ENCODE measurements at regions not wholly inside any gene's neighbourhood (a gene's known extent, or its start where the extent isn't known, plus 50 kb on each side); places are given as distances from the start of the nearest gene placed in this dataset.

DNA sequence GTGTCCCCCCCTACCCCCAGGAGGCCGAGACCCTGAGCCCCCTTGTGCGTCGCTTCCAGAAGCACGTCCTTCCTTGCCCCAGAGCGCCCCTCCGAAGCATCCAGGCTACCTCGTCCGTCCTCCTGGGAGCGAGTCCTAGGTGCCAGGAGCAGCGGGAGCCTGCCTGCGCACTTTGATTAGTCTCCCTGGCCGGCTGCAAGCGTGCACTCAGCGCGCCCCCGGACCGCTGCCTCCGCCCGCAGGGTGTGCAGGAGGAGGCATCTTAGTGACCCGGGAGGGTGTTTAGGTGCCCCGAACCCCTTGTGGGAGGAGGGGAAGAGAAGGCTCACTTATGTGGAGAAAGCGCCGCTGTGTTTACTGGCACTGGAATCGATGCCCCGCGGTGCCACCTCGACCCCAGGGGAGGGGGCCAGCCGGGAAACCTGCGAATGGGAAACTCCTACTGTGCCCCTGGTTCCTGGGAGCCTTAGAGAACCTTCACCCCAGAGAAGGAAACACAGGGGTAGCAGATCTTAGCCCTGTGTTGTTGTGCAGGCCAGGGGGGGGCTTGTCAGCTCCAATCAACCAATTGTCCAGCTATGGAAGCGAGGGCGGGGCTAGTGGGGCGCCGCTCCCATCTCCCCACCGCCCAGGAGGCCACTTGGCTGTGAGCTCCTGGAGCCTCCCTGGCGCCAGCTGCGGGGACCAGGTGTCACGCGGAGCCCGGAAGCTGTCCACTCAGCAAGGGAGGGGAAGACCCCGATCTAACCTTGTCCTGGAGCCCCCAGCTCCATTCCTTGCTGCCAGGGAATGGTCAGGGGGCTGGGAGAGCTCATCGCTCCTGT, 922.8 kb upstream of the EEF2KMT start:
- no peak for DNase-seq

- DNase-seq = no peak
These were observed 921.9 kb upstream of the EEF2KMT start for GRCh38 chr16:6019490-6019991.

DNA sequence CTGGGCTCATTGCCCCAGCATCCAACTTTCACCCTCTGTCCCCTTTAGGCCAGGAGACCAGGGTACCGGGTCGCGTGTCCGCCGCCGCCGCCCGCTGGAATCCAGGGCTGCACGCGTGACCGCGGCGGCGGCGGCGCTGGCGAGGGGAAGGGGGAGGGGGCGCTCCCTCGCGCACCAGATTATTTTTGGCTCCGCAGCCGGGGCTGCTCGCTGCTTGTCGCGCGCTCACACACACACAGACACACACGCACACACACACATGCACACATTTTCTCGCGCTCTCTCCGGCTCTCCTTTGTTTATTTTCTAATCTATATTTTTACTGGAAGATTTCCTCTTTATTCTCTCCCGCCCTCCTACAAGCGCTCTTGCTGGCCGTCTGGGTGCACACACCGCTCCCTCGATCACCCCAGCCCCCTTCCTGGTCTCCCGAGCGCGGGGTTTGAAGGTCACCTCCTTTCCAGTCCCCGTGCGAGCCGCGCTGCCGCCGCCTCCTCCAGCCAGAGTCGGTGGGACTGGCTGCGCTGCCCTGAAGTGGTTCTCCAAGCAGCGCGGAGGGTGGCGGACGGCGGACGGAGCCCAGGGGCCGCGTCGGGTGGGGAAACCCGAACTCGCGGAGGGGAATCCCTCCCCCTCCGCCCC, 921.4 kb upstream of the EEF2KMT start:
- DNase-seq = no peak

- no peak for DNase-seq
These were observed 919.1 kb upstream of the EEF2KMT start for GRCh38 chr16:6016530-6017184.

GRCh38 chr16:6012716-6013115, 915.1 kb upstream of the EEF2KMT start:
- DNase-seq = no peak

DNA sequence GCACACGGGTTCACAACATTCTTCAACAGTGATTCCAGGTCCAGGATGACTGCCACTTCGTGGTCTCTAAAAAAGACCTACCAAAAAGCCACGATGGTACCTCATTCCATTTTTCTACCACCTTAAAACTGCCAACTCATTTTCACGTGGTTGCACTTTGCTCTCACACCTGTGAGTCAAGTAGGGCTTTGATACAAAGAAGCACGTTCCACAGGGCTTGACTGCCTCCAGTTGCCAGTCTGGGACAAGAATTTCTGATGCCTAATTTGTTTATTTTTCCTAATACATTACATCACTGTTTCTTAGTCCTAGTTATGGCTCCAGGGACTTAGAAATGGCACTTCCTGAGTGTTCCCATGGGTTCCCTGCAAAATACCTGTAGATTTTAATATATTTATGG, 911.6 kb upstream of the EEF2KMT start:
- DNase-seq = no peak

GRCh38 chr16:6008670-6009069, 911.1 kb upstream of the EEF2KMT start:
- DNase-seq = no peak

DNA sequence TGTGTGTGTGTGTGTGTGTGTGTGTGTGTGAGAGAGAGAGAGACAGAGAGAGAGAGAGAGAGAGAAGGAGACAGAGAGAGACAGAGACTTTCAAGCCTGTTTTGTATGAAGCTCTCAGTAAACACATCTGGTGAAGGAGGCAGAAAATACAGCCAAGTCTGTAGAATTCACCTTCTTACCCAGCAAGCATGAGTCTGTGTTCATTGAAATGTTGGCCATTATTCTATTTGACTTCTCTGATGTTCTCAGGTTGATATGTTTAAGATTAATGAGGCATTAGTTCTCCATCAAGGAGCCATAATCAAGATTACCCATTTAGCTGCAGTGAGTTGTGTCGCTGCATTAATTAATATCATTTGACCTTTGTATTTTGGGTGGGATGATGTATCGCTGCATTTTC, 895.8 kb upstream of the EEF2KMT start:
- no peak for DNase-seq

GRCh38 chr16:5982979-5983378, 885.4 kb upstream of the EEF2KMT start:
- DNase-seq = no peak

- DNase-seq = no peak
These were observed 882.4 kb upstream of the EEF2KMT start for GRCh38 chr16:5979905-5980550.

DNA sequence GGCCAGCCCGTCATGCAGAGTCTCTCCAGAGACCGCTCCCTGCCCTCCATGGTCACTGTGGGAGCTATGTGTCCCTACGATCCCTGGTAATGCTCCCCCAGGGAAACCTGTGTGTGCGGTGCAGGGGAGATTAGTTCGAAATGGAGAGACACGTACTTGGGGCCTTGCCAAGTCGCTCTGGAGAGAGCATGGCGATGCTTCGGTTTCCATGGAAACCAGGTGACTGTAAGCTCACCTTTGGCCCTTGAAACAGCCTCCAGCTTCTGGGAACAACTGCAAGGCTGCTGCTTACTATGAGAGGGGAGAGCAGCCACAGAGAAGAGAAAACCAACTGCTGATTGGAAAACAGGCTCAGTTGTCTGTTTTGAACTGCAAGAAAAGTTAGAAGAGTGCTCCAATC, 879.7 kb upstream of the EEF2KMT start:
- peak; percentile 2 for DNase-seq

GRCh38 chr16:5972747-5973146, 875.2 kb upstream of the EEF2KMT start:
- DNase-seq = no peak

- DNase-seq = no peak
These were observed 874.3 kb upstream of the EEF2KMT start for GRCh38 chr16:5971924-5972323.

GRCh38 chr16:5971106-5971505, 873.5 kb upstream of the EEF2KMT start:
- no peak for DNase-seq

DNA sequence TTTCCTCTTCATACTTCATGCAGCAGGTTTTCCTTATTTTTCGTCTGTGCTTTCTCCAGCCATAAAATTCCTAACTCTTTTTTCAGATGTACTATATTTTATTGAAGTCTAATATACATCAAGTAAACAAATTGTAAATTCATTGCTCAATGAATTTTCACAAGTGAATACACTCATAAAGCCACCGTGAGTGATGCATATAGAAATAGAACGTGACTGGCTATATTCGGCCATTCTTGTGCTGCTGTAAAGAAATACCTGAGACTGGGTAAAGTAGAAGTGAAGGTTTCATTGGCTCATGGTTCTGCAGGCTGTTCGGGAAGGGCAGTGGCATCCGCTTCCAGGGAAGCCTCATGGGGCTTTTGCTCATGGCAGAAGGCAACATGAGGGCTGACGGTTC, 868.4 kb upstream of the EEF2KMT start:
- DNase-seq = no peak

DNA sequence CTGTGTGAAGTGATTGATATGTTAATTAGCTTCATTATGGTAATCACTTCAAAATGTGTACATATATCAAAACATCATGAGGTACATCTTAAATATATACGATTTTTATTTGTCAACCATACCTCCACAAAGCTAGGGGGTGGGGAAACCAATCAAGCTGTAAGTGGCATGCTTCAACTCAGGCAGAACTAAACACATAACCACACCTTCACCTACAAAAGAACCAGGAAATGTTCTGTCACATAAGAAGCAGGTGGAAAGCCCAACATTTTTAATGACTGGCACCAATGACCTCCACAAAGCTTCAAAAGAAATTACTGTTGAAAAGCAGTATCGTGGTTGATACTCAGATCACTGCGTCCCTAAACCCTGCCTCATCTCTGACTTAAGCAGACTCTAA, 867.7 kb upstream of the EEF2KMT start:
- no peak for DNase-seq

DNA sequence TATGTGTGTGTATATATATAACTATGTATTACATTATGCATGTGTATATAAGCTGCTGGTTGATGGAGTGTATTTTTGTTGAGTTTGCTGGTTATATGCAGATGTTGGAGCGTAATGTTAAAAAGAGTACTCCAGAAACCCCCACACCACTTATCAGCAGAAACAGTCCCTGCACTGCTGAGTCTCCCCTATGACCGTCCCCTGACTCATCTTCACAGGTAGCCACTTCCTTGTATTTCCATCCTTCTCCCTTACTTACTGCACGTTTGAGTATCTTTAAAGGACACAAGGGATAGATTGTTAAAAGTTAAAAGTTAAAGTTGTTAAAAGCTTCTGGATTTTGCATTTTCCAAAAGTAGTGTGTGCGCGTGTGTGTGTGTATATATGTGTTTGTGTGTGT, 853.9 kb upstream of the EEF2KMT start:
- DNase-seq = no peak

DNA sequence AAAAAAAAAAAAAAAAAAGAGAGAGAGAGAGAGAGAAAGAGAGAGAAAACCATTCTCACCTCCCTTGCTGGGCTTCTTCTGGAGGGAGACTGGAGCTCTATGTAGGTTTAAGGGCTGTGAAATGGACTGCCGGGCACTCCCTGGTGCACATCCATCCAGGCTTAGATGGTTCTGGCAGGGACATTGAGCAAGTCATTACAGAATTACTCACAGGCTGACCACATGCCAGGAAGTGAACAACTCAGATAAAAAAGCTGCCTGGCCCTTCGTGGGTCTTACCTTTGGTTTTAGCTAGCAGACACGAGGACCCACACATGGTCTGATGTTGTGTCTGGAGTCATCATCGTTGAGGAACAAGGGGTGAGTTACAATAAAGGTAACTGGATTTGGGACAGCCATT, 847.4 kb upstream of the EEF2KMT start:
- no peak for DNase-seq

DNA sequence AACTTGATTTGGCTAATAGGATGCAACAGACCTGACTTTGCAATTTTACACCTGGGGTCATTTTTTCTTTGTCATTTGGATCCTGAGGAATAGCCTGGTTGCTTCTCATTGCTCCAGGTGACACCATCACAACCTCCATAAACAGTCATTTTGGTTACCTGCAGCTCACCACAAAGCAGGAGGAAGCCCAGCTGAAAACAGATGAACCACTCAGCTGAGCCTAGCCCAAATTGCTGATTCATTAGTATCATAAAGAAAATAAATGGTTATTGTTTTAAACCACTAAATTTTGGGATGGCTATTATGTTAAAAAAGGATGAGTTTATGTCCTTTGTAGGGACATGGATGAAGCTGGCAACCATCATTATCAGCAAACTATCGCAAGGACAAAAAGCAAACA, 841.0 kb upstream of the EEF2KMT start:
- no peak for DNase-seq

GRCh38 chr16:5932906-5933305, 835.3 kb upstream of the EEF2KMT start:
- DNase-seq = no peak

DNA sequence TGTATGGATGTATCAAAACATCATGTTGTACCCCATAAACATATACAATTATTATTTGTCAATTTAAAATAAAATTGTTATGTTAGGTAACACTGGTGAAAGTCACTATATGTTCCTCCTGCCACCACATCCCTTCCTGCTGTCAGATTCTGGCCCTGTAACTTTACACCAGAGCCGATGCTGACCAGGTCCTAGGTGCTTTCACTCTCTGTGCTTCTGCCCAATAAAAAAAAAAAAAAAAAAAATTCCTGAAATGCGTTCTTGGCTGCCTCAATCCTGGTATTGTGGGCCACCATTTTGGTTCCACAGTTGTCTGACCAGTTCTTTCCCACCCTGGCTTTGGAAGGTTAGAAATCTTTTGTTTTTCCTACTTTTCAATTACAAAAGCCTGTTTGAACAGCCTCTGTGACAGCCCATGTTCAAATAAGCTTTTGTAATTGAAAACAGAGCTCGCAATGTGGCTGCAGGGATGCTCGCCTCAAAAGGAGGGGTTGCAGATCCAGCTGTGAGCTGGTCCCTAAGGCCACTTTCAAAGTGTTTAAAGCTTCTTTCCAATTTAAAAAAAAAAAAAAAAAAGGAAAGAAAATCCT, 831.0 kb upstream of the EEF2KMT start:
- no peak for DNase-seq

DNA sequence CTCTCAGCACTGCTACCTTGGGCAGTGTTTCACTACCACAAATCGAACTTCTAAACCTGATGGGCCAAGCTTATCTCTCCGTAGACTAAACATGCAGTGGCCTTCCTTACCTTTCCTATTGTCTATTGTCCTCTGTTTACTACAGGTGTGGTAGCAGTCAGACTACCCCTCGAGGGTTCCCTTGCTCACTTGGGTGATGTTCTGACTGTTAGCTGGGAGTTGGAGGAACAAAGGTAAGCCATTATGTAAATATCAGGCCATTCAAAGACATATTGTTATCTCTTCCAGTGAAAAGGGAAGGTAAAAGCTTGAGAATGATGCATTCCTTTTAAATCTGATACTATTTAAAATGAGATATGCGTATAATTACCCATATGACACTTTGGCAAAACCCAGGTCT, 828.3 kb upstream of the EEF2KMT start:
- no peak for DNase-seq

DNA sequence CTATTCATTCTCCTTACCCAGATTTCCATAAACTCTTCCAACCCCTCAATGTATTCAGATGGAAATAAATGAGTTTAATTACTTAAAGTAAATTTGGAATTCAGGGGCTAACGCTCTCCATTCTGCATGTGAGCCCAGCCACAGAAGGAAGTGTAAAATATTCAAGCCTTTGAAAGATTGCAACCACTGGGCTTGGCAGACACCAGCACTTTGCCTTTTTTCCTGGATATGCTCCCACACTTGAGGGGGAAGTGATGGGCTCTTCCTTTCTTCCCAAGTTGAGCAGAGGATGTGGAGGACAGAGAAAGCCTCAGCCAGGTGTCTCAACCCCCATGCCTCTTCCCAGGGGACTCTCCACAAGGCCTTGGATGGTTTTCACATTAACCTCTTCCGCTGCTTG, 825.1 kb upstream of the EEF2KMT start:
- DNase-seq = no peak
